Endothelial cell of umbilical vein (primary cell): ENCODE measurements at regions not wholly inside any gene's neighbourhood (a gene's known extent, or its start where the extent isn't known, plus 50 kb on each side); places are given as distances from the start of the nearest gene placed in this dataset.

ENCODE experiments used
- BruUV-seq: library from RNA; stranded (reverse); fragments of 400-500 nt; replicated peaks from 2 replicates; lab custom pipeline; 2021; lab: Mats Ljungman, UMichigan
- CTCF ChIA-PET: fragments of 300-600, 350-600 bp; sonication (Branson Sonifier 250); formaldehyde crosslinking; loops from one replicate; lab custom pipeline; 2021; ENCODE audit warnings: antibody characterized with exemption, inconsistent platforms; lab: Charles Lee
- POLR2A ChIA-PET: fragments of 300-600, 350-600 bp; sonication (Branson Sonifier 250); formaldehyde crosslinking; loops from one replicate; lab custom pipeline; 2021; ENCODE audit warnings: antibody characterized with exemption, inconsistent platforms; lab: Charles Lee
- DNase-seq: peaks from one replicate; pipeline ENCODE4 v3.0.0-alpha.2; 2011; ENCODE audit warnings: low read depth, low spot score
- FAIRE-seq: peaks from 2 replicates; lab custom pipeline; 2011; peaks lifted over from hg19 to GRCh38; lab: Jason Lieb, UNC
- H2AFZ ChIP-seq: 2 replicates; pipeline ENCODE4 v1.6.0; 2012; ENCODE audit warnings: low read depth, low read length, control low read depth, inconsistent platforms
- H3K27ac ChIP-seq: 2 replicates; pipeline ENCODE4 v1.5.1; 2011; ENCODE audit warnings: low read depth, mild to moderate bottlenecking, control low read depth, low read length, moderate library complexity; ENCODE audit not compliant: insufficient read depth
- H3K27me3 ChIP-seq, 2 experiments: 2 replicates each; pipeline versions ENCODE4 v1.6.0 to v1.6.1; 2011; ENCODE audit warnings: low read length in 2 of 2, mixed read lengths in 1 of 2; ENCODE audit not compliant: control insufficient read depth in 2 of 2, insufficient read depth in 2 of 2
- H3K36me3 ChIP-seq, 2 experiments: 2 replicates in 1 of 2; 3 replicates in 1 of 2; pipeline ENCODE4 v1.5.1; 2011; ENCODE audit warnings: low read length in 2 of 2, mild to moderate bottlenecking in 1 of 2, moderate library complexity in 1 of 2; ENCODE audit not compliant: control insufficient read depth in 2 of 2, insufficient read depth in 2 of 2; ENCODE audit errors: extremely low read depth in 1 of 2
- H3K4me1 ChIP-seq: 3 replicates; pipeline ENCODE4 v1.5.1; 2011; ENCODE audit warnings: mild to moderate bottlenecking, low read length; ENCODE audit not compliant: control insufficient read depth, insufficient read depth; ENCODE audit errors: extremely low read depth
- H3K4me2 ChIP-seq: 2 replicates; pipeline ENCODE4 v1.6.1; 2011; ENCODE audit warnings: low read length, control low read depth, mixed read lengths; ENCODE audit not compliant: insufficient read depth
- H3K4me3 ChIP-seq, 3 experiments: fragments of 200-600 bp in 1 of 3; sonication (generic), shearing (Covaris generic) in 1 of 3; replicated peaks in 1 of 3; 2 replicates each; pipeline ENCODE4 v1.5.1; 2011 to 2016; ENCODE audit warnings: control low read depth in 3 of 3, low read length in 3 of 3, mild to moderate bottlenecking in 2 of 3, inconsistent platforms in 1 of 3, low read depth in 1 of 3, moderate library complexity in 1 of 3; ENCODE audit not compliant: insufficient read depth in 1 of 3
- H3K79me2 ChIP-seq: 2 replicates; pipeline ENCODE4 v1.6.0; 2012; ENCODE audit warnings: low read length, inconsistent platforms; ENCODE audit not compliant: control insufficient read depth, insufficient read depth
- H3K9ac ChIP-seq: replicated peaks from 2 replicates; pipeline ENCODE3; 2011; ENCODE audit warnings: low read length, control low read depth; ENCODE audit not compliant: insufficient read depth; ENCODE audit errors: extremely low read depth
- H3K9me1 ChIP-seq: replicated peaks from 3 replicates; pipeline ENCODE4 v1.6.0; 2011; ENCODE audit warnings: mild to moderate bottlenecking, low read length; ENCODE audit not compliant: control insufficient read depth, insufficient read depth; ENCODE audit errors: extremely low read depth
- H3K9me3 ChIP-seq: replicated peaks from 2 replicates; pipeline ENCODE4 v1.5.1; 2012; ENCODE audit warnings: low read length, inconsistent platforms; ENCODE audit not compliant: control insufficient read depth, insufficient read depth
- H4K20me1 ChIP-seq: replicated peaks from 2 replicates; pipeline ENCODE3; 2011; ENCODE audit warnings: mild to moderate bottlenecking, low read length; ENCODE audit not compliant: control insufficient read depth, insufficient read depth; ENCODE audit errors: extremely low read depth
- EZH2 ChIP-seq: IDR thresholded peaks from 2 replicates; pipeline ENCODE4 v1.6.1; 2012; ENCODE audit warnings: borderline replicate concordance, low read depth, mild to moderate bottlenecking, moderate library complexity, low read length, inconsistent platforms; ENCODE audit not compliant: severe bottlenecking
- FOS ChIP-seq: IDR thresholded peaks from 2 replicates; pipeline ENCODE4 v1.6.1; 2011; ENCODE audit warnings: mild to moderate bottlenecking, low read length, moderate library complexity, borderline replicate concordance; ENCODE audit not compliant: insufficient read depth
- GATA2 ChIP-seq: IDR thresholded peaks from 2 replicates; pipeline ENCODE4 v1.7.0; 2011; ENCODE audit warnings: low read depth, mild to moderate bottlenecking, moderate library complexity, mixed read lengths, low read length; ENCODE audit not compliant: insufficient read length, insufficient read depth
- JUN ChIP-seq: IDR thresholded peaks from 2 replicates; pipeline ENCODE4 v1.6.1; 2011; ENCODE audit warnings: borderline replicate concordance, low read depth; ENCODE audit not compliant: insufficient read length, insufficient read depth
- MYC ChIP-seq: IDR thresholded peaks from one replicate; pipeline ENCODE4 v1.6.1; 2011; ENCODE audit warnings: mild to moderate bottlenecking, low read depth, low read length
- POLR2A ChIP-seq: IDR thresholded peaks from 2 replicates; pipeline ENCODE4 v1.6.1; 2012; ENCODE audit warnings: low read depth, mild to moderate bottlenecking, control low read depth, low read length
- POLR2AphosphoS5 ChIP-seq: IDR thresholded peaks from 2 replicates; pipeline ENCODE4 v1.6.1; 2012; ENCODE audit warnings: low read depth, mild to moderate bottlenecking, control low read depth, low read length, moderate library complexity; ENCODE audit not compliant: insufficient read depth
- dilution Hi-C: fragments of 300-500 bp; cut with MboI; formaldehyde crosslinking; loops from one replicate; pipeline ENCODE4 v1.15.0; 2019; ENCODE audit warnings: low sequenced_read_pairs; ENCODE audit not compliant: extremely low pct_ligation_motif_present
- intact Hi-C: fragments of 100-400 bp; cut with micrococcal nuclease; formaldehyde crosslinking; loops from one replicate; pipeline ENCODE4 v1.10.0; 2022
- TF ChIP-seq, protein P1 (sequence below), 2 donors: IDR thresholded peaks; 1 replicate in 1 of 2; 2 replicates in 1 of 2; pipeline ENCODE4 v1.5.1; 2011; ENCODE audit warnings: low read length in 2 of 2, mild to moderate bottlenecking in 2 of 2, moderate library complexity in 2 of 2, control low read depth in 1 of 2, inconsistent platforms in 1 of 2, low read depth in 1 of 2; ENCODE audit not compliant: insufficient read depth in 1 of 2; ENCODE audit errors: extremely low read depth in 1 of 2
- TF ChIP-seq, protein P2 (sequence below): IDR thresholded peaks from 2 replicates; pipeline ENCODE4 v1.6.1; 2011; ENCODE audit not compliant: insufficient read depth, insufficient read length

DNA sequence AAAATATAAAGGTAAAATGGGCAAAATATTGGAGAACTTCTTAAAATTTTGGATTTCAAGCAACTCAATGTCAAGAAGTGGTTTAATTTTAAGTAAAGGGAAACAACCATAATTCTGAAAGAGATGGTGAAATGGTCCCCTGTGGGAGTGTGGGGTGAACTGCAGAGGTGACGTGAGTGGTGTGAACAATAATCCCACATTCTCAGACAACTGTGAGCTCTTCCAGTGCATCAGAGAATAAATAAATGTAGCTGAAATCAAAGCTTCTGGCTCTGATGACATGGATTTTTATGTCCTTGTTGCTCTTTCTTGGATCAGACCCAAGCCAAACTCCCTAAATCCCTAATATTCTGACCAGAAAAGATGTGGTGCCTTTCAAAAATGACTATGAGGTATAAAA, 672.7 kb downstream of the ZEB2 start:
- dilution Hi-C loops (no loop called here), intact Hi-C loops (no loop called here)
- no peaks in the 10 kb centered on the region for H3K79me2 ChIP-seq
- H3K27ac ChIP-seq = no peak overlapping the region
- H4K20me1 ChIP-seq = no peaks in the 10 kb centered on the region
- no peaks in the 10 kb centered on the region for H3K27me3 ChIP-seq
- CTCF ChIA-PET = no interaction called here
- no peaks in the 10 kb centered on the region for H3K9me1 ChIP-seq
- DNase-seq (no peak), FAIRE-seq (no peak)
- no peaks in the 10 kb centered on the region for H3K4me1 ChIP-seq
- no TSS peak for BruUV-seq
- no peak overlapping the region for H3K4me2 ChIP-seq
- H3K36me3 ChIP-seq = no peaks in the 10 kb centered on the region
- no peaks in the 10 kb centered on the region for H3K9me3 ChIP-seq
- no peak overlapping the region for H2AFZ ChIP-seq
- TF ChIP-seq POLR2AphosphoS5 (no peak), FOS (no peak), MYC (no peak), POLR2A (no peak), GATA2 (no peak), EZH2 (no peak), JUN (no peak)
- TF ChIP-seq, protein P1, sequence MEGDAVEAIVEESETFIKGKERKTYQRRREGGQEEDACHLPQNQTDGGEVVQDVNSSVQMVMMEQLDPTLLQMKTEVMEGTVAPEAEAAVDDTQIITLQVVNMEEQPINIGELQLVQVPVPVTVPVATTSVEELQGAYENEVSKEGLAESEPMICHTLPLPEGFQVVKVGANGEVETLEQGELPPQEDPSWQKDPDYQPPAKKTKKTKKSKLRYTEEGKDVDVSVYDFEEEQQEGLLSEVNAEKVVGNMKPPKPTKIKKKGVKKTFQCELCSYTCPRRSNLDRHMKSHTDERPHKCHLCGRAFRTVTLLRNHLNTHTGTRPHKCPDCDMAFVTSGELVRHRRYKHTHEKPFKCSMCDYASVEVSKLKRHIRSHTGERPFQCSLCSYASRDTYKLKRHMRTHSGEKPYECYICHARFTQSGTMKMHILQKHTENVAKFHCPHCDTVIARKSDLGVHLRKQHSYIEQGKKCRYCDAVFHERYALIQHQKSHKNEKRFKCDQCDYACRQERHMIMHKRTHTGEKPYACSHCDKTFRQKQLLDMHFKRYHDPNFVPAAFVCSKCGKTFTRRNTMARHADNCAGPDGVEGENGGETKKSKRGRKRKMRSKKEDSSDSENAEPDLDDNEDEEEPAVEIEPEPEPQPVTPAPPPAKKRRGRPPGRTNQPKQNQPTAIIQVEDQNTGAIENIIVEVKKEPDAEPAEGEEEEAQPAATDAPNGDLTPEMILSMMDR (IDR thresholded peaks at IDR 0.05; ENCODE audit: extremely low read depth in 1 of 2, insufficient read depth in 1 of 2, low read depth in 1 of 2, low read length in 2 of 2) = no peak
- TF ChIP-seq, protein P2, sequence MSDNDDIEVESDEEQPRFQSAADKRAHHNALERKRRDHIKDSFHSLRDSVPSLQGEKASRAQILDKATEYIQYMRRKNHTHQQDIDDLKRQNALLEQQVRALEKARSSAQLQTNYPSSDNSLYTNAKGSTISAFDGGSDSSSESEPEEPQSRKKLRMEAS = no peak
- H3K9ac ChIP-seq = no peak overlapping the region
- no peak overlapping the region for H3K4me3 ChIP-seq
- POLR2A ChIA-PET = no interaction called here
